ENCODE measurements at regions not wholly inside any gene's neighbourhood (a gene's known extent, or its start where the extent isn't known, plus 50 kb on each side); places are given as distances from the start of the nearest gene placed in this dataset.

- TF ChIP-seq POLR2A (IDR thresholded peaks at IDR 0.05) (no peak), CTCF (IDR thresholded peaks at IDR 0.05 in 8 of 11, conservative IDR thresholded peaks at IDR 0.05 in 3 of 11) (no peak)
These were observed 66.2 kb upstream of the ZC3H12C start for GRCh38 chr11:110026858-110027626.

All from spleen (tissue), 7 donors.